C1 segment of cervical spinal cord (tissue), 14 donors: ENCODE measurements at regions not wholly inside any gene's neighbourhood (a gene's known extent, or its start where the extent isn't known, plus 50 kb on each side); places are given as distances from the start of the nearest gene placed in this dataset.
"Not testable (repeated sequence)": the region's sequence is repeated elsewhere in the genome, so short reads cannot be mapped to it uniquely, and the experiment has no call there.

Source experiments
- DNase-seq, 14 donors: peaks; one replicate each; lab custom pipeline; 2025; lab: John Stamatoyannopoulos, UW

GRCh38 chr2:194700726-194701125 is 956.3 kb upstream of the SLC39A10 start:
- DNase-seq, result no peak

- DNase-seq, result no peak
Observed at GRCh38 chr2:194700116-194700515, 956.9 kb upstream of the SLC39A10 start.

- DNase-seq, result no peak
Observed at GRCh38 chr2:194698012-194698411, 959.0 kb upstream of the SLC39A10 start.

GRCh38 chr2:194697439-194697838 is 959.6 kb upstream of the SLC39A10 start:
- no peak for DNase-seq

- DNase-seq, result no peak
Observed at GRCh38 chr2:194696690-194697089, 960.3 kb upstream of the SLC39A10 start.

- no peak for DNase-seq
Observed at GRCh38 chr2:194686569-194686968, 970.5 kb upstream of the SLC39A10 start.

GRCh38 chr2:194674043-194674442 is 983.0 kb upstream of the SLC39A10 start:
- no peak for DNase-seq

GRCh38 chr2:194672994-194673393 is 984.0 kb upstream of the SLC39A10 start:
- DNase-seq, result no peak

- DNase-seq, result no peak
Observed at GRCh38 chr2:194661431-194661830, 995.6 kb upstream of the SLC39A10 start.

- not testable (repeated sequence) for DNase-seq
Observed at GRCh38 chr2:194639057-194639456, 1018.0 kb upstream of the SLC39A10 start.

GRCh38 chr2:194621945-194622344 is 1035.1 kb upstream of the SLC39A10 start:
- DNase-seq, result no peak

- no peak for DNase-seq
Observed at GRCh38 chr2:194619366-194619765, 1037.7 kb upstream of the SLC39A10 start.

- DNase-seq, result no peak
Observed at GRCh38 chr2:194618432-194618831, 1038.6 kb upstream of the SLC39A10 start.

GRCh38 chr2:194616334-194616733 is 1040.7 kb upstream of the SLC39A10 start:
- no peak for DNase-seq

- DNase-seq, result no peak
Observed at GRCh38 chr2:194610297-194610696, 1046.7 kb upstream of the SLC39A10 start.

GRCh38 chr2:194603429-194603828 is 1053.6 kb upstream of the SLC39A10 start:
- DNase-seq, result no peak

- no peak for DNase-seq
Observed at GRCh38 chr2:194602750-194603149, 1054.3 kb upstream of the SLC39A10 start.

GRCh38 chr2:194591192-194591591 is 1065.8 kb upstream of the SLC39A10 start:
- DNase-seq, result no peak

- DNase-seq, result no peak
Observed at GRCh38 chr2:194587739-194588270, 1069.2 kb upstream of the SLC39A10 start.

- no peak for DNase-seq
Observed at GRCh38 chr2:194567661-194568017, 1089.4 kb upstream of the SLC39A10 start.

- DNase-seq, result no peak
Observed at GRCh38 chr2:194566907-194567660, 1089.9 kb upstream of the SLC39A10 start.

GRCh38 chr2:194564422-194564821 is 1092.6 kb upstream of the SLC39A10 start:
- no peak for DNase-seq

GRCh38 chr2:194562329-194562728 is 1094.7 kb upstream of the SLC39A10 start:
- DNase-seq, result no peak

GRCh38 chr2:194559964-194560363 is 1097.1 kb upstream of the SLC39A10 start:
- no peak for DNase-seq
